Mesothelial cell of epicardium (in vitro differentiated cells): ENCODE measurements at regions not wholly inside any gene's neighbourhood (a gene's known extent, or its start where the extent isn't known, plus 50 kb on each side); places are given as distances from the start of the nearest gene placed in this dataset.

Source experiments
- DNase-seq, 2 experiments: peaks; one replicate each; pipeline ENCODE4 v3.0.0; 2021; ENCODE audit warnings: low spot score in 2 of 2; ENCODE audit not compliant: unreplicated experiment in 2 of 2
- H3K27ac Mint-ChIP-seq: 2 replicates; pipeline ENCODE4 v1.8.0; 2021; ENCODE audit warnings: mixed read lengths
- H3K27me3 Mint-ChIP-seq: 2 replicates; pipeline ENCODE4 v1.8.0; 2021; ENCODE audit warnings: low read depth, mixed read lengths
- H3K36me3 Mint-ChIP-seq: 2 replicates; pipeline ENCODE4 v1.8.0; 2021; ENCODE audit warnings: mixed read lengths
- H3K4me1 Mint-ChIP-seq: 2 replicates; pipeline ENCODE4 v1.8.0; 2021; ENCODE audit warnings: mixed read lengths
- H3K4me3 Mint-ChIP-seq: 2 replicates; pipeline ENCODE4 v1.8.0; 2021; ENCODE audit warnings: mild to moderate bottlenecking, moderate library complexity, mixed read lengths
- H3K9me3 Mint-ChIP-seq: 2 replicates; pipeline ENCODE4 v1.8.0; 2021; ENCODE audit warnings: mixed read lengths
- TF ChIP-seq, protein P1 (sequence below): fragments of 200-600 bp; sonication (generic); IDR thresholded peaks from one replicate; pipeline ENCODE4 v1.5.0; 2021; ENCODE audit warnings: antibody characterized with exemption; ENCODE audit not compliant: unreplicated experiment

DNA sequence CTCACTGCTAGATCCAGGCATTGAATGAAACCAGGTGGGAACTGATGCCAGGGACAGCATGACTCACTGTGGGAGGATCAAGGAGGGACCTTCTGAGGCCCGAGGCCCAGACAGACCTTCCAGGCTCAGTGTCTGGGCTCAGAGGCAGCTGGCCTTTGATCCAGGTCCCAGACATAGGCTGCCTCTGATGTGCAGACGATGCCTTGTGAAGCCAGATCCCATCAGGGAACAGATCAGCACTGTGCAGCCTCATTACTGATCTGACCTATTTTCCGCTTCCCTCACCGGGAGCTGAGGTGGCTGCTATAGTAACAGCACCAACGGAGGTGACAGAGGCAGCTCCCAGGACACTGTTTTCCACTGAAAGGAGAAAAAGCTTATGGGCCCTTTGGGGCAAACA lies 399.5 kb downstream of the MATN1 start:
- H3K4me1 Mint-ChIP-seq, result no peaks in the 10 kb centered on the region
- no peak for DNase-seq
- TF ChIP-seq, protein P1, sequence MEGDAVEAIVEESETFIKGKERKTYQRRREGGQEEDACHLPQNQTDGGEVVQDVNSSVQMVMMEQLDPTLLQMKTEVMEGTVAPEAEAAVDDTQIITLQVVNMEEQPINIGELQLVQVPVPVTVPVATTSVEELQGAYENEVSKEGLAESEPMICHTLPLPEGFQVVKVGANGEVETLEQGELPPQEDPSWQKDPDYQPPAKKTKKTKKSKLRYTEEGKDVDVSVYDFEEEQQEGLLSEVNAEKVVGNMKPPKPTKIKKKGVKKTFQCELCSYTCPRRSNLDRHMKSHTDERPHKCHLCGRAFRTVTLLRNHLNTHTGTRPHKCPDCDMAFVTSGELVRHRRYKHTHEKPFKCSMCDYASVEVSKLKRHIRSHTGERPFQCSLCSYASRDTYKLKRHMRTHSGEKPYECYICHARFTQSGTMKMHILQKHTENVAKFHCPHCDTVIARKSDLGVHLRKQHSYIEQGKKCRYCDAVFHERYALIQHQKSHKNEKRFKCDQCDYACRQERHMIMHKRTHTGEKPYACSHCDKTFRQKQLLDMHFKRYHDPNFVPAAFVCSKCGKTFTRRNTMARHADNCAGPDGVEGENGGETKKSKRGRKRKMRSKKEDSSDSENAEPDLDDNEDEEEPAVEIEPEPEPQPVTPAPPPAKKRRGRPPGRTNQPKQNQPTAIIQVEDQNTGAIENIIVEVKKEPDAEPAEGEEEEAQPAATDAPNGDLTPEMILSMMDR, result no peak
- H3K27me3 Mint-ChIP-seq, result peaks cover 18% of the 10 kb centered on the region
- H3K4me3 Mint-ChIP-seq, result no peak overlapping the region
- H3K27ac Mint-ChIP-seq, result no peak overlapping the region
- no peaks in the 10 kb centered on the region for H3K9me3 Mint-ChIP-seq
- no peaks in the 10 kb centered on the region for H3K36me3 Mint-ChIP-seq

DNA sequence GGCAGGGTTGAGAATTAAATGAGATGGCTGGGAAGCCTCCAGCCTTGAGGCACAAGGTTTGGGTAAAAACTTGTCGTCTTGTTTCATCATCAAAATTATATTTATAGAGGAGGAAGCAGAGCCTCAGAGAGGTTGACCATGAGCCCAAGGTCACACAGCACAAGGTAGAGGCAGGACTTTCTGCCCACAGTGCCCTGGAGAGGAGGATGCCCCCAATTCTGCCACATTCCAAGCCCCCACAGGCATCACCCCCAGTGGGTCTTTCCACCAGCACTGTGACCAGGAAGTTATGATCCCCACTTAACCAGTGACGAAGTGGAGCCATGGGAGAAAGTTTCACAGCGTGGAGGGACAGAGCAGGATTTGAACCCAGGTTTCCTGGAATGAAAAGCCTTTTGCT lies 400.0 kb downstream of the MATN1 start:
- peaks cover 18% of the 10 kb centered on the region for H3K27me3 Mint-ChIP-seq
- no peak overlapping the region for H3K4me3 Mint-ChIP-seq
- TF ChIP-seq, protein P1, result no peak
- no peaks in the 10 kb centered on the region for H3K9me3 Mint-ChIP-seq
- H3K36me3 Mint-ChIP-seq, result no peaks in the 10 kb centered on the region
- H3K4me1 Mint-ChIP-seq, result no peaks in the 10 kb centered on the region
- DNase-seq, result no peak
- H3K27ac Mint-ChIP-seq, result no peak overlapping the region

DNA sequence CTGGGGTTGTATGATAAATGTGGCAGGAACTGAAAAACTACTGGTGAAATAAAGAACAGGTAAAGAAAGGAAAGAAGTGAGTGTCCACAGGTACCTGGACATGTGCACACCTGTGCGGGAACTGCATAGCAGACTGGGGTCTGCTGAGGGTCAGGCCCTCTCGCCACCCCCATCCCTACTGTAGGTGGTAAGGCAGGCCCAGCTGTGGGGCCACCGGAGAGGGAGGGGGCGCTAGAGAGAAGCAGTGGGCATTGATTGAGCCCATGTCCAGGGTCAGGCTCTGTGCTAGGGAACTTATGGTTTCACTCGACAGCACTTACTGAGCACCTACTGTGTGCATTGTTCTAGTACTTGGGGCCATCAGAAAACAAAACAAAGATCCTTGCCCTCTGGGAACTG lies 400.5 kb downstream of the MATN1 start:
- TF ChIP-seq, protein P1, result no peak
- Mint-ChIP-seq H3K27ac (no peak overlapping the region), H3K9me3 (no peaks in the 10 kb centered on the region), H3K4me3 (no peak overlapping the region), H3K4me1 (no peaks in the 10 kb centered on the region), H3K36me3 (no peaks in the 10 kb centered on the region), H3K27me3 (peaks cover 20% of the 10 kb centered on the region)
- no peak for DNase-seq

DNA sequence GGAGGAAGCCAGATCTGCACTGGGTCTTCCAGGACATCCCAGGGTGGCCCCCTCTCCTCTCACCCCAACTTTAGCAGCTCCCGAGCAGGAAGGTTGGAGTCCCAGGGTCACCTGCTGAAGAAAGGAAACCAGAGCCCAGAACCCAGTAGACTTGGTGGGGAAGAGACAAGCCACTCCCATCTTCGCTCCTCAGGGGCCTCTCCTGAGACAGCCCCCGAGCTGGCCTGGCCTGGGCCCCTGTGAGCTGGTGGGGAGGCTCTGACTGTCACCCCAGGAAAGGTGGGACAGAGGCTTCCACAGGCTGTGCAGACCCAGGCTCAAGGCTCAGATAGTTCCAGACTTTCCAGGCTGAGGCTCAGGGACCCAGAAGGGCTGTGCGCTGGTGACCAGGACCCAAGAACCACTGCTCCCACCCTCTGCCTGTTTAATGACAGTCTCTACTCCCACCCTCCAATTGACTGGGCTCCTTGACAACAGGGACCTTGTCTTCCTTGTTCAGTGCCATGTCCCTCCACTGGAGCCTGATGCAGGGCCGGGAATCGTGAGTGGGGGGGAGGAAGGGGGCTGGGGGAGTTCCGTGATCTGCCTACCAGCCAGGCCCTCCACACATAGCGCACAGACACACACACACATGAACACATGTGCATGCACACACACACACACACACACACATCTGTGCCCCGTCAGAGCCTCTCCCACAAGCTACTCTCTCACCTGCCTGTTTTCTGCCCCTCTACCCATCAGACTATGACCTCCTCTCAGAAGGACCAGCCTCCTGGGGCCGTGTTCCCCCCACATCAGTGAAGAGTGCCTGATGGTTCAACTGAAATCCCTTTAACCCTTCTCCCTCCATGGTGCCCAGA lies 401.2 kb downstream of the MATN1 start:
- H3K27me3 Mint-ChIP-seq, result peaks cover 18% of the 10 kb centered on the region
- peak in 1 of 2 experiments; percentile 36 for DNase-seq
- TF ChIP-seq, protein P1, result no peak
- no peak overlapping the region for H3K27ac Mint-ChIP-seq
- H3K9me3 Mint-ChIP-seq, result no peaks in the 10 kb centered on the region
- H3K36me3 Mint-ChIP-seq, result no peaks in the 10 kb centered on the region
- H3K4me3 Mint-ChIP-seq, result no peak overlapping the region
- H3K4me1 Mint-ChIP-seq, result no peaks in the 10 kb centered on the region

DNA sequence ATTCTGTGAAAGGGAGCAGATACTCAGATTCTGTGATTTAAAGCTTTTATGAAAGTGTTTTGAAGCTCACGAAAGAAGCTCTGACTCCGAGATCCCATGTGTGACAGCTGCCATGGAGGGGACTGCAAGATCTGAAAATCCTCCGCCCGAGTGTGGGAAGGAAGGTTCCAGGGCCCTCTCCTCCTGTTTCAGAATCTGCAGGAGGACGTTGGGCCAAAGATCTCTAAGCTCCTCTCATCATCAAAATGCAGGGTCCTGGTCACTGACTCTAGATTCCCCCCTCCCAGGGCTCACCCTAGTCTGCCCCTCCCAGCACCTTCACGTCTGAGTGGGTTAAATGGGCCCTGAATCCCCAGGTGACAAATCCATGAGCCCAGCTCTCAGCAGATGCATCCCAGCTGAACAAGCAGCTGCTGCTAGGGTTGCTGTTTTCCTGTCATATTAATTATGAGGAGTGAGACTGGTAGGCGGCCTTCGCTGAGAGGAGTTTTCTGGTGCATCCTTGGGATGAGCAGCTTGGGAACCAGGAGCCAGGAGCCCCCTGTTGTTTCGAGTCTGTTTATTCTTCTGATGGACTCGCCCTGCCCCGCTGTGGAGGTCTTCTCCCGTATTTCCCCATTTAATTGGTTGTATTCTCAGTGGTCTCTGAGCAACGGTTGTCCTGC lies 402.0 kb downstream of the MATN1 start:
- no peaks in the 10 kb centered on the region for H3K36me3 Mint-ChIP-seq
- H3K4me3 Mint-ChIP-seq, result no peak overlapping the region
- no peaks in the 10 kb centered on the region for H3K4me1 Mint-ChIP-seq
- TF ChIP-seq, protein P1, result no peak
- H3K27me3 Mint-ChIP-seq, result peaks cover 19% of the 10 kb centered on the region
- no peak overlapping the region for H3K27ac Mint-ChIP-seq
- DNase-seq, result peak in 1 of 2 experiments; percentile 13
- H3K9me3 Mint-ChIP-seq, result no peaks in the 10 kb centered on the region
